H1 (cell line): ENCODE measurements at regions not wholly inside any gene's neighbourhood (a gene's known extent, or its start where the extent isn't known, plus 50 kb on each side); places are given as distances from the start of the nearest gene placed in this dataset.

Source experiments
- CTCF ChIA-PET: fragments of 300-600 bp; sonication (Branson Sonifier 250); formaldehyde crosslinking; loops from one replicate; lab custom pipeline; 2021; ENCODE audit not compliant: partially characterized antibody; lab: Charles Lee
- POLR2A ChIA-PET: fragments of 300-600 bp; sonication (Branson Sonifier 250); formaldehyde crosslinking; loops from one replicate; lab custom pipeline; 2021; ENCODE audit warnings: inconsistent platforms; ENCODE audit not compliant: partially characterized antibody; lab: Charles Lee
- DNase-seq, 2 experiments: peaks; one replicate each; pipeline versions ENCODE4 v3.0.0 to v3.0.0-alpha.2; 2010 to 2022; ENCODE audit warnings: low spot score in 2 of 2, low read depth in 1 of 2, mixed read lengths in 1 of 2
- FAIRE-seq: peaks from 2 replicates; lab custom pipeline; 2011; peaks lifted over from hg19 to GRCh38; lab: Jason Lieb, UNC
- H2AFZ ChIP-seq: 2 replicates; pipeline ENCODE4 v1.8.1; 2012; ENCODE audit warnings: low read length, inconsistent platforms
- H2AK5ac ChIP-seq: 2 replicates; pipeline ENCODE4 v1.6.1; 2013; ENCODE audit warnings: low read depth, low read length
- H2BK120ac ChIP-seq: replicated peaks from 2 replicates; pipeline ENCODE3; 2013; ENCODE audit warnings: low read depth, low read length, inconsistent platforms
- H2BK12ac ChIP-seq: 2 replicates; pipeline ENCODE4 v1.6.1; 2013; ENCODE audit warnings: low read depth, low read length
- H2BK15ac ChIP-seq: 2 replicates; pipeline ENCODE4 v1.6.1; 2013; ENCODE audit warnings: low read length
- H2BK20ac ChIP-seq: 2 replicates; pipeline ENCODE4 v1.6.1; 2013; ENCODE audit warnings: low read length
- H2BK5ac ChIP-seq: 2 replicates; pipeline ENCODE4 v1.6.1; 2013; ENCODE audit warnings: low read depth, low read length
- H3K14ac ChIP-seq: 2 replicates; pipeline ENCODE4 v1.6.1; 2013; ENCODE audit warnings: inconsistent platforms; ENCODE audit not compliant: insufficient read length
- H3K18ac ChIP-seq: 2 replicates; pipeline ENCODE4 v1.6.1; 2013; ENCODE audit warnings: low read length; ENCODE audit errors: extremely low read depth
- H3K23ac ChIP-seq: 2 replicates; pipeline ENCODE4 v1.6.1; 2013; ENCODE audit warnings: inconsistent platforms; ENCODE audit not compliant: insufficient read length
- H3K23me2 ChIP-seq: 2 replicates; pipeline ENCODE4 v1.6.1; 2013; ENCODE audit warnings: low read depth, low read length
- H3K27ac ChIP-seq: 2 replicates; pipeline ENCODE4 v1.6.1; 2011; ENCODE audit warnings: low read depth, low read length, inconsistent platforms
- H3K27me3 ChIP-seq, 4 experiments: replicated peaks in 1 of 4; 1 replicate in 1 of 4; 2 replicates in 3 of 4; pipeline versions ENCODE4 v1.6.1 to v1.8.1; 2011 to 2013; ENCODE audit warnings: low read length in 3 of 4, mild to moderate bottlenecking in 3 of 4, inconsistent platforms in 2 of 4, mixed read lengths in 2 of 4, moderate library complexity in 1 of 4; ENCODE audit not compliant: control insufficient read depth in 3 of 4, insufficient read depth in 3 of 4; ENCODE audit errors: extremely low read depth in 1 of 4
- H3K36me3 ChIP-seq, 4 experiments: 2 replicates each; pipeline versions ENCODE4 v1.6.1 to v1.8.1; 2011 to 2013; ENCODE audit warnings: mild to moderate bottlenecking in 4 of 4, low read length in 3 of 4, moderate library complexity in 2 of 4, control low read depth in 1 of 4, inconsistent platforms in 1 of 4; ENCODE audit not compliant: insufficient read depth in 4 of 4, control insufficient read depth in 2 of 4
- H3K4ac ChIP-seq: replicated peaks from 2 replicates; pipeline ENCODE3; 2013; ENCODE audit warnings: low read length, low read depth, mixed read lengths, inconsistent platforms; ENCODE audit not compliant: insufficient read length
- H3K4me1 ChIP-seq, 4 experiments: replicated peaks in 1 of 4; 1 replicate in 1 of 4; 2 replicates in 3 of 4; pipeline versions ENCODE4 v1.6.1 to v1.8.1; 2011 to 2013; ENCODE audit warnings: low read length in 3 of 4, inconsistent platforms in 2 of 4, mixed read lengths in 1 of 4; ENCODE audit not compliant: insufficient read depth in 4 of 4, control insufficient read depth in 3 of 4
- H3K4me2 ChIP-seq, 2 experiments: 2 replicates each; pipeline versions ENCODE4 v1.6.1 to v1.8.1; 2011 to 2013; ENCODE audit warnings: low read depth in 2 of 2, low read length in 2 of 2, control low read depth in 1 of 2, inconsistent platforms in 1 of 2, mild to moderate bottlenecking in 1 of 2; ENCODE audit not compliant: insufficient read depth in 1 of 2
- H3K4me3 ChIP-seq, 4 experiments: fragments of 200-600, 300-600 bp in 1 of 4; sonication (generic), shearing (Covaris generic), sonication (Bioruptor Twin) in 1 of 4; 2 replicates each; pipeline versions ENCODE4 v1.5.1 to v1.8.1; 2011 to 2016; ENCODE audit warnings: low read length in 4 of 4, low read depth in 3 of 4, control low read depth in 2 of 4, inconsistent platforms in 2 of 4, mild to moderate bottlenecking in 2 of 4, mixed read lengths in 1 of 4, moderate library complexity in 1 of 4; ENCODE audit not compliant: insufficient read depth in 2 of 4; ENCODE audit errors: extremely low read depth in 1 of 4
- H3K56ac ChIP-seq: replicated peaks from 2 replicates; pipeline ENCODE3; 2013; ENCODE audit warnings: low read depth, mild to moderate bottlenecking, mixed read lengths, low read length, inconsistent platforms; ENCODE audit not compliant: insufficient read length
- H3K79me1 ChIP-seq: 2 replicates; pipeline ENCODE4 v1.6.1; 2013; ENCODE audit warnings: low read depth, low read length, control low read depth
- H3K79me2 ChIP-seq, 2 experiments: 2 replicates each; pipeline versions ENCODE4 v1.6.1 to v1.8.1; 2012 to 2013; ENCODE audit warnings: low read length in 2 of 2, mild to moderate bottlenecking in 2 of 2, inconsistent platforms in 1 of 2; ENCODE audit not compliant: insufficient read depth in 2 of 2, control insufficient read depth in 1 of 2
- H3K9ac ChIP-seq, 4 experiments: replicated peaks in 1 of 4; 1 replicate in 1 of 4; 2 replicates in 3 of 4; pipeline versions ENCODE4 v1.6.1 to v1.8.1; 2011 to 2013; ENCODE audit warnings: low read depth in 3 of 4, low read length in 3 of 4, control low read depth in 2 of 4, mild to moderate bottlenecking in 2 of 4, moderate library complexity in 2 of 4, inconsistent platforms in 1 of 4; ENCODE audit errors: extremely low read depth in 1 of 4
- H3K9me3 ChIP-seq, 2 experiments: 2 replicates each; pipeline versions ENCODE4 v1.6.1 to v1.8.1; 2012 to 2013; ENCODE audit warnings: mild to moderate bottlenecking in 2 of 2, moderate library complexity in 2 of 2, control low read depth in 1 of 2, inconsistent platforms in 1 of 2, low read depth in 1 of 2, low read length in 1 of 2, mixed read lengths in 1 of 2; ENCODE audit not compliant: insufficient read depth in 2 of 2
- H4K20me1 ChIP-seq, 2 experiments: replicated peaks in 1 of 2; 2 replicates each; pipeline versions ENCODE3 to v1.8.1; 2011 to 2013; ENCODE audit warnings: inconsistent platforms in 2 of 2, low read length in 2 of 2, mild to moderate bottlenecking in 1 of 2; ENCODE audit not compliant: insufficient read depth in 2 of 2, control insufficient read depth in 1 of 2
- H4K5ac ChIP-seq: 2 replicates; pipeline ENCODE4 v1.6.1; 2013; ENCODE audit warnings: low read length, low read depth, mixed read lengths, inconsistent platforms; ENCODE audit not compliant: insufficient read length
- H4K8ac ChIP-seq: 2 replicates; pipeline ENCODE4 v1.8.0; 2013; ENCODE audit warnings: mild to moderate bottlenecking, moderate library complexity, low read length, inconsistent platforms; ENCODE audit not compliant: insufficient read depth; ENCODE audit errors: extremely low read depth
- H4K91ac ChIP-seq: replicated peaks from 2 replicates; pipeline ENCODE3; 2013; ENCODE audit warnings: low read length, mixed read lengths, inconsistent platforms; ENCODE audit not compliant: insufficient read length
- CBX5 ChIP-seq: fragments of 300-800, 300-1000 bp; sonication (generic); IDR thresholded peaks from 2 replicates; pipeline ENCODE4 v1.7.1; 2016; ENCODE audit warnings: antibody characterized with exemption, low read length, low read depth
- E2F6 ChIP-seq: IDR thresholded peaks from 2 replicates; pipeline ENCODE4 v1.6.1; 2012; ENCODE audit warnings: inconsistent platforms
- KDM1A ChIP-seq: fragments of 200-600, 300-600 bp; sonication (generic); IDR thresholded peaks from 2 replicates; pipeline ENCODE4 v1.7.1; 2016; ENCODE audit warnings: mild to moderate bottlenecking, low read length, borderline replicate concordance
- SP2 ChIP-seq: IDR thresholded peaks from 2 replicates; pipeline ENCODE4 v1.6.1; 2012; ENCODE audit warnings: mild to moderate bottlenecking, low read length, inconsistent platforms
- TAF7 ChIP-seq: optimal IDR thresholded peaks from 2 replicates; pipeline ENCODE3; 2011; ENCODE audit warnings: low read depth, mild to moderate bottlenecking, inconsistent platforms, low read length, moderate library complexity, borderline replicate concordance
- WGBS, 2 experiments: shearing (Covaris generic) in 1 of 2; methylation state at CpG; one replicate each; pipeline versions ENCODE4 v1.1.6 to v1.1.7; 2013 to 2015; ENCODE audit warnings: low lambda C conversion rate in 2 of 2, mixed read lengths in 2 of 2, inconsistent platforms in 1 of 2, low coverage in 1 of 2, missing lambda C conversion rate in 1 of 2; ENCODE audit not compliant: insufficient replicate concordance in 2 of 2, insufficient coverage in 1 of 2, insufficient read length in 1 of 2; ENCODE audit errors: extremely low coverage in 1 of 2, missing lambda C conversion rate in 1 of 2; 5-methylcytosine and 5-hydroxymethylcytosine counted together

- FAIRE-seq, result no peak
- Histone ChIP-seq H3K4ac (no peak overlapping the region), H2BK12ac (no peak overlapping the region), H3K4me3 (no peak overlapping the region), H3K56ac (no peak overlapping the region), H2BK15ac (no peak overlapping the region), H2BK120ac (no peak overlapping the region), H3K9ac (no peak overlapping the region), H3K18ac (no peak overlapping the region), H3K23me2 (no peaks in the 10 kb centered on the region), H2BK5ac (no peak overlapping the region), H2AFZ (no peak overlapping the region), H3K36me3 (no peaks in the 10 kb centered on the region), H3K79me1 (no peaks in the 10 kb centered on the region), H3K14ac (no peak overlapping the region), H4K8ac (no peak overlapping the region), H3K9me3 (no peaks in the 10 kb centered on the region), H3K79me2 (no peaks in the 10 kb centered on the region), H3K4me2 (no peak overlapping the region), H4K20me1 (no peaks in the 10 kb centered on the region), H3K27ac (no peak overlapping the region), H3K23ac (no peak overlapping the region), H2AK5ac (no peak overlapping the region), H3K27me3 (no peaks in the 10 kb centered on the region), H2BK20ac (no peak overlapping the region), H4K91ac (no peak overlapping the region), H4K5ac (no peak overlapping the region), H3K4me1 (no peaks in the 10 kb centered on the region)
- ChIA-PET CTCF (interaction anchor here (0.7 to 0.9 kb wide), 2 partner anchors 11 to 112 kb away, joined by 3 read pairs; no protein-coding TSS in a partner anchor), POLR2A (no interaction called here)
- 90% methylated on average over 3 of the region's 3 CpGs; no CpG with 5 or more reads in 1 of the 2 experiments for WGBS, 2 experiments
- DNase-seq, result no peak
- TF ChIP-seq KDM1A, result no peak
- TF ChIP-seq E2F6, result no peak
- TF ChIP-seq TAF7, result no peak
- TF ChIP-seq SP2, result no peak
- no peak for TF ChIP-seq CBX5
Measured at GRCh38 chr9:108652851-108653250, 202.9 kb downstream of the ACTL7B start.
